H1 (cell line): ENCODE measurements at regions not wholly inside any gene's neighbourhood (a gene's known extent, or its start where the extent isn't known, plus 50 kb on each side); places are given as distances from the start of the nearest gene placed in this dataset.
A peak's percentile ranks its signal among the peaks of the same experiment; 100 is the strongest.

Experiments
- CTCF ChIA-PET: fragments of 300-600 bp; sonication (Branson Sonifier 250); formaldehyde crosslinking; loops from one replicate; lab custom pipeline; 2021; ENCODE audit not compliant: partially characterized antibody; lab: Charles Lee
- POLR2A ChIA-PET: fragments of 300-600 bp; sonication (Branson Sonifier 250); formaldehyde crosslinking; loops from one replicate; lab custom pipeline; 2021; ENCODE audit warnings: inconsistent platforms; ENCODE audit not compliant: partially characterized antibody; lab: Charles Lee
- DNase-seq, 2 experiments: peaks; one replicate each; pipeline versions ENCODE4 v3.0.0 to v3.0.0-alpha.2; 2010 to 2022; ENCODE audit warnings: low spot score in 2 of 2, low read depth in 1 of 2, mixed read lengths in 1 of 2
- FAIRE-seq: peaks from 2 replicates; lab custom pipeline; 2011; peaks lifted over from hg19 to GRCh38; lab: Jason Lieb, UNC
- H2AFZ ChIP-seq: 2 replicates; pipeline ENCODE4 v1.8.1; 2012; ENCODE audit warnings: low read length, inconsistent platforms
- H2AK5ac ChIP-seq: 2 replicates; pipeline ENCODE4 v1.6.1; 2013; ENCODE audit warnings: low read depth, low read length
- H2BK120ac ChIP-seq: replicated peaks from 2 replicates; pipeline ENCODE3; 2013; ENCODE audit warnings: low read depth, low read length, inconsistent platforms
- H2BK12ac ChIP-seq: 2 replicates; pipeline ENCODE4 v1.6.1; 2013; ENCODE audit warnings: low read depth, low read length
- H2BK15ac ChIP-seq: 2 replicates; pipeline ENCODE4 v1.6.1; 2013; ENCODE audit warnings: low read length
- H2BK20ac ChIP-seq: 2 replicates; pipeline ENCODE4 v1.6.1; 2013; ENCODE audit warnings: low read length
- H2BK5ac ChIP-seq: 2 replicates; pipeline ENCODE4 v1.6.1; 2013; ENCODE audit warnings: low read depth, low read length
- H3K14ac ChIP-seq: 2 replicates; pipeline ENCODE4 v1.6.1; 2013; ENCODE audit warnings: inconsistent platforms; ENCODE audit not compliant: insufficient read length
- H3K18ac ChIP-seq: 2 replicates; pipeline ENCODE4 v1.6.1; 2013; ENCODE audit warnings: low read length; ENCODE audit errors: extremely low read depth
- H3K23ac ChIP-seq: 2 replicates; pipeline ENCODE4 v1.6.1; 2013; ENCODE audit warnings: inconsistent platforms; ENCODE audit not compliant: insufficient read length
- H3K23me2 ChIP-seq: 2 replicates; pipeline ENCODE4 v1.6.1; 2013; ENCODE audit warnings: low read depth, low read length
- H3K27ac ChIP-seq: 2 replicates; pipeline ENCODE4 v1.6.1; 2011; ENCODE audit warnings: low read depth, low read length, inconsistent platforms
- H3K27me3 ChIP-seq, 4 experiments: replicated peaks in 1 of 4; 1 replicate in 1 of 4; 2 replicates in 3 of 4; pipeline versions ENCODE4 v1.6.1 to v1.8.1; 2011 to 2013; ENCODE audit warnings: low read length in 3 of 4, mild to moderate bottlenecking in 3 of 4, inconsistent platforms in 2 of 4, mixed read lengths in 2 of 4, moderate library complexity in 1 of 4; ENCODE audit not compliant: control insufficient read depth in 3 of 4, insufficient read depth in 3 of 4; ENCODE audit errors: extremely low read depth in 1 of 4
- H3K36me3 ChIP-seq, 4 experiments: 2 replicates each; pipeline versions ENCODE4 v1.6.1 to v1.8.1; 2011 to 2013; ENCODE audit warnings: mild to moderate bottlenecking in 4 of 4, low read length in 3 of 4, moderate library complexity in 2 of 4, control low read depth in 1 of 4, inconsistent platforms in 1 of 4; ENCODE audit not compliant: insufficient read depth in 4 of 4, control insufficient read depth in 2 of 4
- H3K4ac ChIP-seq: replicated peaks from 2 replicates; pipeline ENCODE3; 2013; ENCODE audit warnings: low read length, low read depth, mixed read lengths, inconsistent platforms; ENCODE audit not compliant: insufficient read length
- H3K4me1 ChIP-seq, 4 experiments: replicated peaks in 1 of 4; 1 replicate in 1 of 4; 2 replicates in 3 of 4; pipeline versions ENCODE4 v1.6.1 to v1.8.1; 2011 to 2013; ENCODE audit warnings: low read length in 3 of 4, inconsistent platforms in 2 of 4, mixed read lengths in 1 of 4; ENCODE audit not compliant: insufficient read depth in 4 of 4, control insufficient read depth in 3 of 4
- H3K4me2 ChIP-seq, 2 experiments: 2 replicates each; pipeline versions ENCODE4 v1.6.1 to v1.8.1; 2011 to 2013; ENCODE audit warnings: low read depth in 2 of 2, low read length in 2 of 2, control low read depth in 1 of 2, inconsistent platforms in 1 of 2, mild to moderate bottlenecking in 1 of 2; ENCODE audit not compliant: insufficient read depth in 1 of 2
- H3K4me3 ChIP-seq, 4 experiments: fragments of 200-600, 300-600 bp in 1 of 4; sonication (generic), shearing (Covaris generic), sonication (Bioruptor Twin) in 1 of 4; 2 replicates each; pipeline versions ENCODE4 v1.5.1 to v1.8.1; 2011 to 2016; ENCODE audit warnings: low read length in 4 of 4, low read depth in 3 of 4, control low read depth in 2 of 4, inconsistent platforms in 2 of 4, mild to moderate bottlenecking in 2 of 4, mixed read lengths in 1 of 4, moderate library complexity in 1 of 4; ENCODE audit not compliant: insufficient read depth in 2 of 4; ENCODE audit errors: extremely low read depth in 1 of 4
- H3K56ac ChIP-seq: replicated peaks from 2 replicates; pipeline ENCODE3; 2013; ENCODE audit warnings: low read depth, mild to moderate bottlenecking, mixed read lengths, low read length, inconsistent platforms; ENCODE audit not compliant: insufficient read length
- H3K79me1 ChIP-seq: 2 replicates; pipeline ENCODE4 v1.6.1; 2013; ENCODE audit warnings: low read depth, low read length, control low read depth
- H3K79me2 ChIP-seq, 2 experiments: 2 replicates each; pipeline versions ENCODE4 v1.6.1 to v1.8.1; 2012 to 2013; ENCODE audit warnings: low read length in 2 of 2, mild to moderate bottlenecking in 2 of 2, inconsistent platforms in 1 of 2; ENCODE audit not compliant: insufficient read depth in 2 of 2, control insufficient read depth in 1 of 2
- H3K9ac ChIP-seq, 4 experiments: replicated peaks in 1 of 4; 1 replicate in 1 of 4; 2 replicates in 3 of 4; pipeline versions ENCODE4 v1.6.1 to v1.8.1; 2011 to 2013; ENCODE audit warnings: low read depth in 3 of 4, low read length in 3 of 4, control low read depth in 2 of 4, mild to moderate bottlenecking in 2 of 4, moderate library complexity in 2 of 4, inconsistent platforms in 1 of 4; ENCODE audit errors: extremely low read depth in 1 of 4
- H3K9me3 ChIP-seq, 2 experiments: 2 replicates each; pipeline versions ENCODE4 v1.6.1 to v1.8.1; 2012 to 2013; ENCODE audit warnings: mild to moderate bottlenecking in 2 of 2, moderate library complexity in 2 of 2, control low read depth in 1 of 2, inconsistent platforms in 1 of 2, low read depth in 1 of 2, low read length in 1 of 2, mixed read lengths in 1 of 2; ENCODE audit not compliant: insufficient read depth in 2 of 2
- H4K20me1 ChIP-seq, 2 experiments: replicated peaks in 1 of 2; 2 replicates each; pipeline versions ENCODE3 to v1.8.1; 2011 to 2013; ENCODE audit warnings: inconsistent platforms in 2 of 2, low read length in 2 of 2, mild to moderate bottlenecking in 1 of 2; ENCODE audit not compliant: insufficient read depth in 2 of 2, control insufficient read depth in 1 of 2
- H4K5ac ChIP-seq: 2 replicates; pipeline ENCODE4 v1.6.1; 2013; ENCODE audit warnings: low read length, low read depth, mixed read lengths, inconsistent platforms; ENCODE audit not compliant: insufficient read length
- H4K8ac ChIP-seq: 2 replicates; pipeline ENCODE4 v1.8.0; 2013; ENCODE audit warnings: mild to moderate bottlenecking, moderate library complexity, low read length, inconsistent platforms; ENCODE audit not compliant: insufficient read depth; ENCODE audit errors: extremely low read depth
- H4K91ac ChIP-seq: replicated peaks from 2 replicates; pipeline ENCODE3; 2013; ENCODE audit warnings: low read length, mixed read lengths, inconsistent platforms; ENCODE audit not compliant: insufficient read length
- EGR1 ChIP-seq: IDR thresholded peaks from 2 replicates; pipeline ENCODE4 v1.6.1; 2011; ENCODE audit warnings: low read depth, low read length, borderline replicate concordance
- SP1 ChIP-seq: IDR thresholded peaks from 2 replicates; pipeline ENCODE4 v1.6.1; 2011; ENCODE audit warnings: low read depth, low read length
- YY1 ChIP-seq: IDR thresholded peaks from 2 replicates; pipeline ENCODE4 v1.6.1; 2011; ENCODE audit warnings: low read depth, mild to moderate bottlenecking, low read length
- ZNF274 ChIP-seq: IDR thresholded peaks from 2 replicates; pipeline ENCODE4 v1.7.0; 2012; ENCODE audit warnings: low read length, borderline replicate concordance; ENCODE audit errors: extremely low read depth
- WGBS, 2 experiments: shearing (Covaris generic) in 1 of 2; methylation state at CpG; one replicate each; pipeline versions ENCODE4 v1.1.6 to v1.1.7; 2013 to 2015; ENCODE audit warnings: low lambda C conversion rate in 2 of 2, mixed read lengths in 2 of 2, inconsistent platforms in 1 of 2, low coverage in 1 of 2, missing lambda C conversion rate in 1 of 2; ENCODE audit not compliant: insufficient replicate concordance in 2 of 2, insufficient coverage in 1 of 2, insufficient read length in 1 of 2; ENCODE audit errors: extremely low coverage in 1 of 2, missing lambda C conversion rate in 1 of 2; 5-methylcytosine and 5-hydroxymethylcytosine counted together
- TF ChIP-seq, protein P1 (sequence below): IDR thresholded peaks from 2 replicates; pipeline ENCODE4 v1.6.1; 2012; ENCODE audit warnings: inconsistent platforms

DNA sequence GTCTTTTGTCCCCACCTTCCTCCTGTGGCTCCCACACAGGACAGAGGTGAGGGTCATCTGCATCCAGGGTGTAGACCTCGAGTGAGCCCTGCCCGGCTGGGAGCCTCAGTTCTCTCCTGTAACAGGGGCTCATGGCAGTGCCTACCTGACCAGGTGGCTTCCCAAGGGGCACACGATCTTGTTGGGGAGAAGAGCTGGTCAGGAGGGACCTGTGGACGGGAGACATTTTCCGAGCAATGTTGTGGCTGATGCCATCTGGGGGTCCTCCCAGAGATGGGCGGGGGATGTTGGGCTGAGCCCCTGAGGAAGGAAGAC is 51.9 kb downstream of the CEBPB start:
- Histone ChIP-seq H2BK12ac (no peak overlapping the region), H3K36me3 (no peaks in the 10 kb centered on the region), H3K9ac (no peak overlapping the region), H2BK20ac (no peak overlapping the region), H3K4me1 (0 out of 7 replicates have a peak, but pooled peaks cover 0 to 2% (median 0%) of the 10 kb centered on the region in 4 experiments), H3K79me1 (no peaks in the 10 kb centered on the region), H3K14ac (no peak overlapping the region), H2AFZ (peak overlapping the region; percentile 60; the same call in 1 of the 2 replicates), H3K18ac (no peak overlapping the region), H2BK15ac (no peak overlapping the region), H3K9me3 (no peaks in the 10 kb centered on the region), H3K79me2 (no peaks in the 10 kb centered on the region), H2BK120ac (no peak overlapping the region), H4K91ac (no peak overlapping the region), H3K27ac (no peak overlapping the region), H3K56ac (no peak overlapping the region), H4K20me1 (no peaks in the 10 kb centered on the region), H4K8ac (peak overlapping the region; percentile 48; the same call in 1 of the 2 replicates), H3K23me2 (no peaks in the 10 kb centered on the region; the same call in 1 of the 2 replicates), H3K4me3 (no peak overlapping the region), H2AK5ac (no peak overlapping the region), H2BK5ac (no peak overlapping the region), H3K4ac (no peak overlapping the region), H4K5ac (no peak overlapping the region), H3K23ac (no peak overlapping the region), H3K27me3 (no peaks in the 10 kb centered on the region; a peak in 1 of 7 replicates), H3K4me2 (no peak overlapping the region)
- POLR2A ChIA-PET: interaction anchor here (1.6 kb wide), 1 partner anchor 50 kb away, joined by 5 read pairs; no protein-coding TSS in a partner anchor
- FAIRE-seq (no peak), DNase-seq (no peak)
- CTCF ChIA-PET: no interaction called here
- 90% methylated on average over 6 of the region's 6 CpGs; no CpG with 5 or more reads in 1 of the 2 experiments for WGBS, 2 experiments
- TF ChIP-seq EGR1 (no peak), SP1 (no peak), ZNF274 (no peak), YY1 (no peak)
- TF ChIP-seq, protein P1, sequence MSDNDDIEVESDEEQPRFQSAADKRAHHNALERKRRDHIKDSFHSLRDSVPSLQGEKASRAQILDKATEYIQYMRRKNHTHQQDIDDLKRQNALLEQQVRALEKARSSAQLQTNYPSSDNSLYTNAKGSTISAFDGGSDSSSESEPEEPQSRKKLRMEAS: no peak
